Hippocampal formation (tissue), 2 donors: ENCODE measurements at regions not wholly inside any gene's neighbourhood (a gene's known extent, or its start where the extent isn't known, plus 50 kb on each side); places are given as distances from the start of the nearest gene placed in this dataset.
"Not testable (repeated sequence)": the region's sequence is repeated elsewhere in the genome, so short reads cannot be mapped to it uniquely, and the experiment has no call there.

Experiments
- DNase-seq, 2 donors: peaks; one replicate each; lab custom pipeline; 2025; lab: John Stamatoyannopoulos, UW

GRCh38 chr6:48613231-48613949 is 502.4 kb upstream of the PTCHD4 start:
- no peak for DNase-seq

- DNase-seq, result no peak
Measured at GRCh38 chr6:48611332-48611731, 500.3 kb upstream of the PTCHD4 start.

- no peak for DNase-seq
Measured at GRCh38 chr6:48610846-48611245, 499.8 kb upstream of the PTCHD4 start.

GRCh38 chr6:48606618-48607017 is 495.6 kb upstream of the PTCHD4 start:
- no peak for DNase-seq

GRCh38 chr6:48597951-48598350 is 487.0 kb upstream of the PTCHD4 start:
- DNase-seq, result no peak

GRCh38 chr6:48596830-48597229 is 485.8 kb upstream of the PTCHD4 start:
- no peak for DNase-seq

GRCh38 chr6:48591158-48591557 is 480.2 kb upstream of the PTCHD4 start:
- DNase-seq, result not testable (repeated sequence)

GRCh38 chr6:48584846-48585245 is 473.8 kb upstream of the PTCHD4 start:
- DNase-seq, result no peak

- DNase-seq, result no peak
Measured at GRCh38 chr6:48570656-48571055, 459.7 kb upstream of the PTCHD4 start.

GRCh38 chr6:48568856-48569255 is 457.9 kb upstream of the PTCHD4 start:
- DNase-seq, result no peak

GRCh38 chr6:48567016-48567415 is 456.0 kb upstream of the PTCHD4 start:
- no peak for DNase-seq

- DNase-seq, result no peak
Measured at GRCh38 chr6:48564036-48564820, 453.2 kb upstream of the PTCHD4 start.

- DNase-seq, result no peak
Measured at GRCh38 chr6:48563433-48563832, 452.4 kb upstream of the PTCHD4 start.

GRCh38 chr6:48560408-48560807 is 449.4 kb upstream of the PTCHD4 start:
- no peak for DNase-seq

- no peak for DNase-seq
Measured at GRCh38 chr6:48553467-48554189, 442.6 kb upstream of the PTCHD4 start.

- DNase-seq, result no peak
Measured at GRCh38 chr6:48552905-48553304, 441.9 kb upstream of the PTCHD4 start.

GRCh38 chr6:48550603-48551002 is 439.6 kb upstream of the PTCHD4 start:
- DNase-seq, result no peak

GRCh38 chr6:48542191-48542590 is 431.2 kb upstream of the PTCHD4 start:
- no peak for DNase-seq

GRCh38 chr6:48541649-48542048 is 430.7 kb upstream of the PTCHD4 start:
- DNase-seq, result no peak

GRCh38 chr6:48535582-48536009 is 424.6 kb upstream of the PTCHD4 start:
- no peak for DNase-seq

- not testable (repeated sequence) for DNase-seq
Measured at GRCh38 chr6:48530978-48531377, 420.0 kb upstream of the PTCHD4 start.

GRCh38 chr6:48525849-48526248 is 414.9 kb upstream of the PTCHD4 start:
- DNase-seq, result no peak

GRCh38 chr6:48520951-48521350 is 410.0 kb upstream of the PTCHD4 start:
- DNase-seq, result no peak
